H1 (cell line): ENCODE measurements at regions not wholly inside any gene's neighbourhood (a gene's known extent, or its start where the extent isn't known, plus 50 kb on each side); places are given as distances from the start of the nearest gene placed in this dataset.
A peak's percentile ranks its signal among the peaks of the same experiment; 100 is the strongest.

ENCODE experiments used
- CTCF ChIA-PET: fragments of 300-600 bp; sonication (Branson Sonifier 250); formaldehyde crosslinking; loops from one replicate; lab custom pipeline; 2021; ENCODE audit not compliant: partially characterized antibody; lab: Charles Lee
- POLR2A ChIA-PET: fragments of 300-600 bp; sonication (Branson Sonifier 250); formaldehyde crosslinking; loops from one replicate; lab custom pipeline; 2021; ENCODE audit warnings: inconsistent platforms; ENCODE audit not compliant: partially characterized antibody; lab: Charles Lee
- DNase-seq, 2 experiments: peaks; one replicate each; pipeline versions ENCODE4 v3.0.0 to v3.0.0-alpha.2; 2010 to 2022; ENCODE audit warnings: low spot score in 2 of 2, low read depth in 1 of 2, mixed read lengths in 1 of 2
- FAIRE-seq: peaks from 2 replicates; lab custom pipeline; 2011; peaks lifted over from hg19 to GRCh38; lab: Jason Lieb, UNC
- H2AFZ ChIP-seq: 2 replicates; pipeline ENCODE4 v1.8.1; 2012; ENCODE audit warnings: low read length, inconsistent platforms
- H2AK5ac ChIP-seq: 2 replicates; pipeline ENCODE4 v1.6.1; 2013; ENCODE audit warnings: low read depth, low read length
- H2BK120ac ChIP-seq: replicated peaks from 2 replicates; pipeline ENCODE3; 2013; ENCODE audit warnings: low read depth, low read length, inconsistent platforms
- H2BK12ac ChIP-seq: 2 replicates; pipeline ENCODE4 v1.6.1; 2013; ENCODE audit warnings: low read depth, low read length
- H2BK15ac ChIP-seq: 2 replicates; pipeline ENCODE4 v1.6.1; 2013; ENCODE audit warnings: low read length
- H2BK20ac ChIP-seq: 2 replicates; pipeline ENCODE4 v1.6.1; 2013; ENCODE audit warnings: low read length
- H2BK5ac ChIP-seq: 2 replicates; pipeline ENCODE4 v1.6.1; 2013; ENCODE audit warnings: low read depth, low read length
- H3K14ac ChIP-seq: 2 replicates; pipeline ENCODE4 v1.6.1; 2013; ENCODE audit warnings: inconsistent platforms; ENCODE audit not compliant: insufficient read length
- H3K18ac ChIP-seq: 2 replicates; pipeline ENCODE4 v1.6.1; 2013; ENCODE audit warnings: low read length; ENCODE audit errors: extremely low read depth
- H3K23ac ChIP-seq: 2 replicates; pipeline ENCODE4 v1.6.1; 2013; ENCODE audit warnings: inconsistent platforms; ENCODE audit not compliant: insufficient read length
- H3K23me2 ChIP-seq: 2 replicates; pipeline ENCODE4 v1.6.1; 2013; ENCODE audit warnings: low read depth, low read length
- H3K27ac ChIP-seq: 2 replicates; pipeline ENCODE4 v1.6.1; 2011; ENCODE audit warnings: low read depth, low read length, inconsistent platforms
- H3K27me3 ChIP-seq, 4 experiments: replicated peaks in 1 of 4; 1 replicate in 1 of 4; 2 replicates in 3 of 4; pipeline versions ENCODE4 v1.6.1 to v1.8.1; 2011 to 2013; ENCODE audit warnings: low read length in 3 of 4, mild to moderate bottlenecking in 3 of 4, inconsistent platforms in 2 of 4, mixed read lengths in 2 of 4, moderate library complexity in 1 of 4; ENCODE audit not compliant: control insufficient read depth in 3 of 4, insufficient read depth in 3 of 4; ENCODE audit errors: extremely low read depth in 1 of 4
- H3K36me3 ChIP-seq, 4 experiments: 2 replicates each; pipeline versions ENCODE4 v1.6.1 to v1.8.1; 2011 to 2013; ENCODE audit warnings: mild to moderate bottlenecking in 4 of 4, low read length in 3 of 4, moderate library complexity in 2 of 4, control low read depth in 1 of 4, inconsistent platforms in 1 of 4; ENCODE audit not compliant: insufficient read depth in 4 of 4, control insufficient read depth in 2 of 4
- H3K4ac ChIP-seq: replicated peaks from 2 replicates; pipeline ENCODE3; 2013; ENCODE audit warnings: low read length, low read depth, mixed read lengths, inconsistent platforms; ENCODE audit not compliant: insufficient read length
- H3K4me1 ChIP-seq, 4 experiments: replicated peaks in 1 of 4; 1 replicate in 1 of 4; 2 replicates in 3 of 4; pipeline versions ENCODE4 v1.6.1 to v1.8.1; 2011 to 2013; ENCODE audit warnings: low read length in 3 of 4, inconsistent platforms in 2 of 4, mixed read lengths in 1 of 4; ENCODE audit not compliant: insufficient read depth in 4 of 4, control insufficient read depth in 3 of 4
- H3K4me2 ChIP-seq, 2 experiments: 2 replicates each; pipeline versions ENCODE4 v1.6.1 to v1.8.1; 2011 to 2013; ENCODE audit warnings: low read depth in 2 of 2, low read length in 2 of 2, control low read depth in 1 of 2, inconsistent platforms in 1 of 2, mild to moderate bottlenecking in 1 of 2; ENCODE audit not compliant: insufficient read depth in 1 of 2
- H3K4me3 ChIP-seq, 4 experiments: fragments of 200-600, 300-600 bp in 1 of 4; sonication (generic), shearing (Covaris generic), sonication (Bioruptor Twin) in 1 of 4; 2 replicates each; pipeline versions ENCODE4 v1.5.1 to v1.8.1; 2011 to 2016; ENCODE audit warnings: low read length in 4 of 4, low read depth in 3 of 4, control low read depth in 2 of 4, inconsistent platforms in 2 of 4, mild to moderate bottlenecking in 2 of 4, mixed read lengths in 1 of 4, moderate library complexity in 1 of 4; ENCODE audit not compliant: insufficient read depth in 2 of 4; ENCODE audit errors: extremely low read depth in 1 of 4
- H3K56ac ChIP-seq: replicated peaks from 2 replicates; pipeline ENCODE3; 2013; ENCODE audit warnings: low read depth, mild to moderate bottlenecking, mixed read lengths, low read length, inconsistent platforms; ENCODE audit not compliant: insufficient read length
- H3K79me1 ChIP-seq: 2 replicates; pipeline ENCODE4 v1.6.1; 2013; ENCODE audit warnings: low read depth, low read length, control low read depth
- H3K79me2 ChIP-seq, 2 experiments: 2 replicates each; pipeline versions ENCODE4 v1.6.1 to v1.8.1; 2012 to 2013; ENCODE audit warnings: low read length in 2 of 2, mild to moderate bottlenecking in 2 of 2, inconsistent platforms in 1 of 2; ENCODE audit not compliant: insufficient read depth in 2 of 2, control insufficient read depth in 1 of 2
- H3K9ac ChIP-seq, 4 experiments: replicated peaks in 1 of 4; 1 replicate in 1 of 4; 2 replicates in 3 of 4; pipeline versions ENCODE4 v1.6.1 to v1.8.1; 2011 to 2013; ENCODE audit warnings: low read depth in 3 of 4, low read length in 3 of 4, control low read depth in 2 of 4, mild to moderate bottlenecking in 2 of 4, moderate library complexity in 2 of 4, inconsistent platforms in 1 of 4; ENCODE audit errors: extremely low read depth in 1 of 4
- H3K9me3 ChIP-seq, 2 experiments: 2 replicates each; pipeline versions ENCODE4 v1.6.1 to v1.8.1; 2012 to 2013; ENCODE audit warnings: mild to moderate bottlenecking in 2 of 2, moderate library complexity in 2 of 2, control low read depth in 1 of 2, inconsistent platforms in 1 of 2, low read depth in 1 of 2, low read length in 1 of 2, mixed read lengths in 1 of 2; ENCODE audit not compliant: insufficient read depth in 2 of 2
- H4K20me1 ChIP-seq, 2 experiments: replicated peaks in 1 of 2; 2 replicates each; pipeline versions ENCODE3 to v1.8.1; 2011 to 2013; ENCODE audit warnings: inconsistent platforms in 2 of 2, low read length in 2 of 2, mild to moderate bottlenecking in 1 of 2; ENCODE audit not compliant: insufficient read depth in 2 of 2, control insufficient read depth in 1 of 2
- H4K5ac ChIP-seq: 2 replicates; pipeline ENCODE4 v1.6.1; 2013; ENCODE audit warnings: low read length, low read depth, mixed read lengths, inconsistent platforms; ENCODE audit not compliant: insufficient read length
- H4K8ac ChIP-seq: 2 replicates; pipeline ENCODE4 v1.8.0; 2013; ENCODE audit warnings: mild to moderate bottlenecking, moderate library complexity, low read length, inconsistent platforms; ENCODE audit not compliant: insufficient read depth; ENCODE audit errors: extremely low read depth
- H4K91ac ChIP-seq: replicated peaks from 2 replicates; pipeline ENCODE3; 2013; ENCODE audit warnings: low read length, mixed read lengths, inconsistent platforms; ENCODE audit not compliant: insufficient read length
- BRCA1 ChIP-seq: IDR thresholded peaks from 2 replicates; pipeline ENCODE4 v1.6.1; 2012; ENCODE audit warnings: low read depth, low read length, improper control_type of control experiment
- CTCF ChIP-seq, 3 experiments: IDR thresholded peaks; 1 replicate in 2 of 3; 2 replicates in 1 of 3; pipeline versions ENCODE4 v1.5.1 to v1.6.1; 2011; ENCODE audit warnings: low read length in 3 of 3, mild to moderate bottlenecking in 3 of 3, inconsistent platforms in 2 of 3, low read depth in 1 of 3, moderate library complexity in 1 of 3; ENCODE audit not compliant: insufficient read depth in 1 of 3; ENCODE audit errors: control extremely low read depth in 1 of 3
- NANOG ChIP-seq: IDR thresholded peaks from 2 replicates; pipeline ENCODE4 v1.6.1; 2011; ENCODE audit warnings: low read length, low read depth, mild to moderate bottlenecking, inconsistent platforms; ENCODE audit not compliant: insufficient read depth, poor library complexity, severe bottlenecking
- POLR2A ChIP-seq, 2 experiments: IDR thresholded peaks; 1 replicate in 1 of 2; 2 replicates in 1 of 2; pipeline ENCODE4 v1.6.1; 2011; ENCODE audit warnings: low read depth in 2 of 2, low read length in 2 of 2, mild to moderate bottlenecking in 2 of 2; ENCODE audit errors: control extremely low read depth in 1 of 2
- POU5F1 ChIP-seq: IDR thresholded peaks from 2 replicates; pipeline ENCODE4 v1.6.1; 2011; ENCODE audit warnings: low read depth, mild to moderate bottlenecking, low read length, moderate library complexity
- RAD21 ChIP-seq, 2 experiments: IDR thresholded peaks in 1 of 2; conservative IDR thresholded peaks in 1 of 2; 2 replicates each; pipeline ENCODE4 v1.6.1; 2011; ENCODE audit warnings: low read depth in 2 of 2, low read length in 2 of 2, improper control_type of control experiment in 1 of 2, inconsistent platforms in 1 of 2, mild to moderate bottlenecking in 1 of 2, moderate library complexity in 1 of 2
- SAP30 ChIP-seq: fragments of 300-600 bp; sonication (generic); IDR thresholded peaks from 2 replicates; pipeline ENCODE4 v1.7.1; 2012; ENCODE audit warnings: low read length, moderate library complexity, mild to moderate bottlenecking, inconsistent platforms; ENCODE audit not compliant: insufficient read depth, insufficient replicate concordance
- TAF1 ChIP-seq: IDR thresholded peaks from 2 replicates; pipeline ENCODE4 v1.6.1; 2011; ENCODE audit warnings: mild to moderate bottlenecking, low read depth, low read length
- TBP ChIP-seq: IDR thresholded peaks from 2 replicates; pipeline ENCODE4 v1.6.1; 2011; ENCODE audit warnings: low read depth, low read length, improper control_type of control experiment
- WGBS, 2 experiments: shearing (Covaris generic) in 1 of 2; methylation state at CpG; one replicate each; pipeline versions ENCODE4 v1.1.6 to v1.1.7; 2013 to 2015; ENCODE audit warnings: low lambda C conversion rate in 2 of 2, mixed read lengths in 2 of 2, inconsistent platforms in 1 of 2, low coverage in 1 of 2, missing lambda C conversion rate in 1 of 2; ENCODE audit not compliant: insufficient replicate concordance in 2 of 2, insufficient coverage in 1 of 2, insufficient read length in 1 of 2; ENCODE audit errors: extremely low coverage in 1 of 2, missing lambda C conversion rate in 1 of 2; 5-methylcytosine and 5-hydroxymethylcytosine counted together

GRCh38 chr6:156618600-156619205 lies 158.5 kb upstream of the ARID1B start:
- FAIRE-seq (no peak), DNase-seq (peak; percentile 7 to 62)
- Histone ChIP-seq H3K4ac (no peak overlapping the region), H3K4me3 (no peak overlapping the region), H4K8ac (no peak overlapping the region), H4K20me1 (no peaks in the 10 kb centered on the region), H2BK5ac (no peak overlapping the region), H3K36me3 (no peaks in the 10 kb centered on the region), H3K23me2 (no peaks in the 10 kb centered on the region; the same call in 1 of the 2 replicates), H4K91ac (no peak overlapping the region), H3K56ac (no peak overlapping the region), H3K23ac (no peak overlapping the region), H3K9me3 (peaks cover 4 to 10% of the 10 kb centered on the region in 2 experiments; a peak in 3 of 4 replicates), H3K27me3 (no peaks in the 10 kb centered on the region), H2BK120ac (no peak overlapping the region), H3K9ac (no peak overlapping the region), H3K27ac (no peak overlapping the region), H3K14ac (no peak overlapping the region), H3K18ac (no peak overlapping the region), H2BK15ac (no peak overlapping the region), H3K4me2 (no peak overlapping the region), H3K79me1 (no peaks in the 10 kb centered on the region), H3K4me1 (peaks cover 0 to 6% (median 3%) of the 10 kb centered on the region in 4 experiments; a peak in 3 of 7 replicates), H4K5ac (no peak overlapping the region), H2AFZ (peak overlapping the region; percentile 47), H2AK5ac (no peak overlapping the region), H2BK20ac (no peak overlapping the region), H2BK12ac (no peak overlapping the region), H3K79me2 (no peaks in the 10 kb centered on the region)
- no peak for TF ChIP-seq BRCA1
- TF ChIP-seq NANOG, result no peak
- no peak for TF ChIP-seq TBP
- TF ChIP-seq RAD21 (IDR thresholded peaks at IDR 0.05 in 1 of 2, conservative IDR thresholded peaks at IDR 0.05 in 1 of 2; ENCODE audit: low read depth in 2 of 2, low read length in 2 of 2), result peak; percentile 6 to 35; a peak in 1 of 4 replicates
- TF ChIP-seq CTCF (IDR thresholded peaks at IDR 0.05; ENCODE audit: control extremely low read depth in 1 of 3, insufficient read depth in 1 of 3, low read depth in 1 of 3, low read length in 3 of 3), result peak; percentile 18 to 45 (median 32); a peak in 3 of 4 replicates
- no peak for TF ChIP-seq TAF1
- TF ChIP-seq POU5F1, result no peak
- TF ChIP-seq POLR2A (IDR thresholded peaks at IDR 0.05; ENCODE audit: control extremely low read depth in 1 of 2, low read depth in 2 of 2, low read length in 2 of 2), result no peak
- no peak for TF ChIP-seq SAP30
- WGBS, 2 experiments, result 88% methylated on average over 12 of the region's 12 CpGs; no CpG with 5 or more reads in 1 of the 2 experiments
- CTCF ChIA-PET, result interaction anchor here (0.7 to 1.7 kb wide), 10 partner anchors 11 to 222 kb away, joined by 3 to 6 read pairs (median 4); no protein-coding TSS in a partner anchor
- POLR2A ChIA-PET, result no interaction called here
